WTC11 (cell line): ENCODE measurements at regions not wholly inside any gene's neighbourhood (a gene's known extent, or its start where the extent isn't known, plus 50 kb on each side); places are given as distances from the start of the nearest gene placed in this dataset.

ENCODE experiments used
- CREB1 ChIP-seq: sonication (generic); formaldehyde crosslinking; IDR thresholded peaks from 2 replicates; pipeline ENCODE4 v1.8.0; 2023; ENCODE audit warnings: mild to moderate bottlenecking, missing genetic modification reagents
- CTCF ChIP-seq: fragments of 200-600 bp; IDR thresholded peaks from 2 replicates; pipeline ENCODE4 v1.8.0; 2022; ENCODE audit warnings: antibody characterized with exemption
- FOXJ3 ChIP-seq: sonication (generic); formaldehyde crosslinking; IDR thresholded peaks from 2 replicates; pipeline ENCODE4 v1.9.0; 2021; ENCODE audit warnings: missing genetic modification reagents, mild to moderate bottlenecking, borderline replicate concordance
- ZSCAN18 ChIP-seq: fragments of 250-450 bp; sonication (Bioruptor Pico); IDR thresholded peaks from 2 replicates; pipeline ENCODE4 v2.1.2; 2022; ENCODE audit warnings: mild to moderate bottlenecking, moderate library complexity

GRCh38 chr16:81179219-81179618 is 59.3 kb upstream of the BCO1 start:
- no peak for TF ChIP-seq CTCF
- TF ChIP-seq ZSCAN18, result no peak
- no peak for TF ChIP-seq FOXJ3 (CRISPR knock-in tag)
- no peak for TF ChIP-seq CREB1 (CRISPR knock-in tag)
